HS-5 (cell line): ENCODE measurements at regions not wholly inside any gene's neighbourhood (a gene's known extent, or its start where the extent isn't known, plus 50 kb on each side); places are given as distances from the start of the nearest gene placed in this dataset.
A peak's percentile ranks its signal among the peaks of the same experiment; 100 is the strongest.

Experiments used
- DNase-seq: peaks from one replicate; pipeline ENCODE4 v3.0.0-alpha.2; 2012; ENCODE audit warnings: low read depth

- DNase-seq: no peak
Measured at GRCh38 chr14:44712024-44712815, 205.1 kb upstream of the FSCB start.

- DNase-seq: peak; percentile 43
Measured at GRCh38 chr14:44701563-44702263, 194.6 kb upstream of the FSCB start.

GRCh38 chr14:44700694-44701093 is 193.6 kb upstream of the FSCB start:
- no peak for DNase-seq

- DNase-seq: peak; percentile 66
Measured at GRCh38 chr14:44700184-44700583, 193.1 kb upstream of the FSCB start.

- DNase-seq: no peak
Measured at GRCh38 chr14:44699391-44699790, 192.3 kb upstream of the FSCB start.

- DNase-seq: no peak
Measured at GRCh38 chr14:44669496-44669895, 162.4 kb upstream of the FSCB start.

GRCh38 chr14:44663136-44663535 is 156.1 kb upstream of the FSCB start:
- DNase-seq: no peak

GRCh38 chr14:44662250-44662891 is 155.3 kb upstream of the FSCB start:
- no peak for DNase-seq

- no peak for DNase-seq
Measured at GRCh38 chr14:44658389-44658696, 151.3 kb upstream of the FSCB start.

- DNase-seq: peak; percentile 8
Measured at GRCh38 chr14:44657696-44658388, 150.8 kb upstream of the FSCB start.

- DNase-seq: no peak
Measured at GRCh38 chr14:44657203-44657602, 150.1 kb upstream of the FSCB start.

GRCh38 chr14:44654591-44654990 is 147.5 kb upstream of the FSCB start:
- no peak for DNase-seq

- DNase-seq: no peak
Measured at GRCh38 chr14:44653641-44654040, 146.6 kb upstream of the FSCB start.

- DNase-seq: no peak
Measured at GRCh38 chr14:44652640-44653039, 145.6 kb upstream of the FSCB start.

- no peak for DNase-seq
Measured at GRCh38 chr14:44649061-44649460, 142.0 kb upstream of the FSCB start.

GRCh38 chr14:44640416-44640815 is 133.3 kb upstream of the FSCB start:
- no peak for DNase-seq

GRCh38 chr14:44639781-44640385 is 132.8 kb upstream of the FSCB start:
- no peak for DNase-seq

GRCh38 chr14:44634692-44635091 is 127.6 kb upstream of the FSCB start:
- no peak for DNase-seq

- no peak for DNase-seq
Measured at GRCh38 chr14:44626423-44626822, 119.3 kb upstream of the FSCB start.

GRCh38 chr14:44625098-44625497 is 118.0 kb upstream of the FSCB start:
- no peak for DNase-seq

GRCh38 chr14:44620121-44621019 is 113.3 kb upstream of the FSCB start:
- DNase-seq: no peak
